Right forelimb (tissue), 1 donor: ENCODE measurements at regions not wholly inside any gene's neighbourhood (a gene's known extent, or its start where the extent isn't known, plus 50 kb on each side); places are given as distances from the start of the nearest gene placed in this dataset.

Experiments
- DNase-seq: peaks from one replicate; pipeline ENCODE4 v3.0.0-alpha.2; 2018

DNA sequence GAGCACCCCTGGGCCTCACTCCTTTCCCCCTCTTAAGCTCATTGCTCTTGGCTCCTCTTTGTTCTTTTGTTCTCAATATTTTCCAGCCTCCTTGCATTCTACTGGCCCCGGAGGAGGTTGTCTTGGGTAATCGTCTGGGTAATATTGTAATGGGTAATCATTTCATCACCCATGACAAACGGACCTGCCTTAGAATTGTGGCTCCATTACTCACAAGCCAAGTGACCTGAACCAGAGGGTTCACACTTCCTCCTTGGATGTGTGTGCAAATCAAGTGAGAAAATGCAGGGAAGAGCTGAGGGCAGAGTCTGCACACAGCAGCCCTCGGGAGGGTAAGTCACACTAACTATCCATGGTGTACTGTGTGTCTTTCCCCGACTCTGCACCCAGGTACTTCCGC is 305.0 kb downstream of the BUD13 start:
- DNase-seq = no peak

- no peak for DNase-seq
These were observed 306.0 kb downstream of the BUD13 start for GRCh38 chr11:116466801-116467200.

- peak; percentile 59 for DNase-seq
These were observed 306.6 kb downstream of the BUD13 start for GRCh38 chr11:116466191-116466590.

GRCh38 chr11:116465056-116465455 is 307.7 kb downstream of the BUD13 start:
- no peak for DNase-seq

DNA sequence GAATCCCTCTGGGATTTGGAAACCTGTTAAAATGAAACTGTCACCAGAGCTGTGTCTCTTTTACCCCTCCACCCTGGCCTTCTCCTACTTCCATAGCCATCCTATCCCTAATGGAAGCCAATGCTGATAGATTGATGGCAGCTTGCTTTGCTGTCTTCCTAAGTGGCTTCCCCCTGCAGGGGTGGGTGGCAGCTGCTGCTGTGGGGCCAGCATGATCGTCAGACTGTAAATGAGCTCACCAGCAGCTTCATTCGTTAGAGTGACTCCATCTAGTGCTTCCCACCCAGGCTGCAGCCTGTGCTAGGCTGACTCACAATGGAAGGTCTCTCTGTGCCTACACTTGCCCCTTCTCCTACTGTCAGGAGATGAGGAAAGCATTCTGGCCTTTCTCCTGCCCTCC is 311.0 kb downstream of the BUD13 start:
- DNase-seq = no peak

- no peak for DNase-seq
These were observed 312.4 kb downstream of the BUD13 start for GRCh38 chr11:116460156-116460920.

GRCh38 chr11:116459185-116460045 is 313.4 kb downstream of the BUD13 start:
- DNase-seq = no peak

GRCh38 chr11:116458546-116458945 is 314.2 kb downstream of the BUD13 start:
- DNase-seq = no peak

GRCh38 chr11:116457336-116458007 is 315.3 kb downstream of the BUD13 start:
- no peak for DNase-seq

DNA sequence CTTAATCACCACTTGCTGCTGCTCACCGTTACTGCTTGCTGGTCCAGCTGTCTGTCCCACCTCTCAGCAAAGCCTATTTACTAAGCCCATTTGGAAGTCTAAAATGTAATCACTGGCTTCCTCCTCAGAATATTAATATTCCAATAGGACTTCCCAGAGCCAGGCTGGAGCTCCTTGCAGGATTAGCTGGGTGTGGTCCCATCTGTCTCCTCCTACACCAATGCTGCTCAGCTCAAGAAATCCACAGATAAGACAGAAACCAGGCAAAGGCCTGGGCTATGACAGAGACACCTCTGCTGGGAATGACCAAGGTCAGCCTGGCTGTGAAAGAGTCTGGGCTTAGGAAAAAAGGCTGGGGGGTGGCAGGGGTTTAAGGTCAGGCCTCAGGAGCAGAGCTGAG is 317.8 kb downstream of the BUD13 start:
- DNase-seq = no peak

DNA sequence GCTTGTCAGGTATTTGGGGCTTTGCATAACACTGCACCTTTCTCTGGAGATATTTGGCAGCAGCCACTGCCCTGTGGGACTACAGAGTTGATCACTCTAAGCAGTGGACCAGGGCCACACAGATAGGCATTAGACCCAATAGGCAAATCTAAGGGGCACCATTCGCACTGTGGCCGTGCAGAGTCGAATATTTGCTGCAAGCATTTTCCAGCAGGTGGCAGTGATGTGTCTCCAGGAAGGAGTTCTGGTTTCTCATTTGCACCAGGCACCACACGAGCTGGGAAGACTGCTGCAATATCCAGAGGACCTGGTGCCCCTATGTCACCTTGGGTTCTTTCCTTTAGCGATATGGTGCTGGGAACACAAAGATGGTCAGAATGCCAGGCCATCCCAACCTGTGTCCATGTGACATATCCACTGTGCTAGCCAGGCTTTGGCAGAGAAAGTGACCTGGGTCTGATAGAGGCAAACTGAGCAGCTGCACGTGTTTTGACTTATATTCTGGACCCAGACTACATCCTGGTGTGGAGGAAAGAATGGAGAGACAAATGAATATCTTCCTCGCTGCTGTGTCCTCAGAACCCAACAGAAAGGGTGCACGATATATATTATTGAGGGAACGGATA is 318.7 kb downstream of the BUD13 start:
- DNase-seq = no peak

DNA sequence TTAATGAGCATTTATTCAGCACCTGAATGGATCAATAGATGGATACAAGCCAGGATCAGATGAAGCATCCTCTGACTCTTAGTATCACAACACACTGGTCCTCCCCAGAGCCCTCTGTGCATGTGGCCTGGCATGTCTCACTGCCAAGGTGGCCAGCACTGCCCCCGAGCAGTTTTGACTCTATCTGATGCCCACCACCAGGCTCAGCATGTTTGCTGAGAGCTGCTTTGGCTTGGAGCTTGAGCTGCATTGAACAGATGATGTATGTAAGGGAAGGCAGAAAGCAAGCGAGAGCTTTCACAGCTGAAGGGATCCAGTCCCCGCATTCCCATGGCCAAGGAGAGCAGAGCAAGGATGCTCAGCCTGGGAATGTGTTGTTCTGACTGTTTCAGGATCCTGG is 320.3 kb downstream of the BUD13 start:
- DNase-seq = no peak

- no peak for DNase-seq
These were observed 323.3 kb downstream of the BUD13 start for GRCh38 chr11:116449522-116449921.

DNA sequence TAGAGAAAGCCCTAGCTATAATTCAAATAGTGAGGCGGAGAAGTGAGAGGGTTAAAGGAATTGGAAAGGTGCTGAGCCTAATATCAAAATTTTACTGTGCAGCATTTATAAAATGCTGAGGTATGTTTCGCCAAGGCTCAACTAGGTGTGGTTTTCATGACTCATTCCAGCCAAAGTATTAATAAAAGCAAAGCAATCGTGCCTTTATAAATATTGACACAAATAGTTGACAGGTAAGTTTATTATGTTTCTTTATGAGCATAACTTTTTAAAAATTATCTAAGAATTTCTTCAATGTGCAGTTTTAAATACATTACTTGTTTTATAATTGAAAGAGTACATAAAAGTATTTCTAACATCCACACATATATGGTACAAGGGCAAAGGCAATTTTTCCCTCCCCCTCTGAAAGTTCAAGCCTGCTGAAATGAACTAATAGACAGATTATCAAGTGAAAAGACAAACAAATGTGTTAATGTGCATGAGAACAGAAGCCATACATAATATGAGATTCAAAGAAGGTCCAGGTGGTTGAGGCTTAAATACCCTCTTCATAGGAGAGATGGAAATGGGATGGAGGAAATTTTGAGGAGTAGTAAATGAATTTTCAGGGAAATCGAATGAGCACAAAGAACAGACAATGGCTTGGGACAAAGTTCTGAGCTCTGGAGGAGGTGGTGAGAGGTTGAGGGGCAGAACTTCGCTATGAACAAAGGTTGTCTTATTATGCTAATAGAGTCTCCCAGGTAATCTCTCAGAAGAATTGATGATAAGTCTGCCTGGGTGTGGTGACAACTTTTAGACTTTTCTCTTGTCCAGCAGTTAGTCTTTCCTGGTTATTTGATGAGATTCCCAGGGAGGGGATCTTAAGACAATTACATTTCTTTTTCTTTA is 326.5 kb downstream of the BUD13 start:
- no peak for DNase-seq

- DNase-seq = no peak
These were observed 327.4 kb downstream of the BUD13 start for GRCh38 chr11:116445108-116446047.

- DNase-seq = no peak
These were observed 330.5 kb downstream of the BUD13 start for GRCh38 chr11:116442238-116442752.

DNA sequence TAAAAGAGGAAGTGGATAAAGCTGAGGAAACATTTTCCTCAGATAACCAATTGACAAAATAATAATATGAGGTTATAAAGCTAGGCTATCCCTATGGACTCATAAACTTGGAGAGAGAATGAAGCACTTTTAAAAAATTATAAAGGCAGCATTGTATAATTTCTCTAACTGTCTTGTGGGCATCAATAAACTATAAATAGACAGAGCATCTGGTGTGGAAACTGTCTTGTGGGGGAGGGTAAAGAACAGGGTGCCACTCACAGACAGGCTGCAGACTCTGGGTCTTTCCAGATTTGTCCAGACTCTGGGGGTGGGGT is 333.5 kb downstream of the BUD13 start:
- DNase-seq = no peak

DNA sequence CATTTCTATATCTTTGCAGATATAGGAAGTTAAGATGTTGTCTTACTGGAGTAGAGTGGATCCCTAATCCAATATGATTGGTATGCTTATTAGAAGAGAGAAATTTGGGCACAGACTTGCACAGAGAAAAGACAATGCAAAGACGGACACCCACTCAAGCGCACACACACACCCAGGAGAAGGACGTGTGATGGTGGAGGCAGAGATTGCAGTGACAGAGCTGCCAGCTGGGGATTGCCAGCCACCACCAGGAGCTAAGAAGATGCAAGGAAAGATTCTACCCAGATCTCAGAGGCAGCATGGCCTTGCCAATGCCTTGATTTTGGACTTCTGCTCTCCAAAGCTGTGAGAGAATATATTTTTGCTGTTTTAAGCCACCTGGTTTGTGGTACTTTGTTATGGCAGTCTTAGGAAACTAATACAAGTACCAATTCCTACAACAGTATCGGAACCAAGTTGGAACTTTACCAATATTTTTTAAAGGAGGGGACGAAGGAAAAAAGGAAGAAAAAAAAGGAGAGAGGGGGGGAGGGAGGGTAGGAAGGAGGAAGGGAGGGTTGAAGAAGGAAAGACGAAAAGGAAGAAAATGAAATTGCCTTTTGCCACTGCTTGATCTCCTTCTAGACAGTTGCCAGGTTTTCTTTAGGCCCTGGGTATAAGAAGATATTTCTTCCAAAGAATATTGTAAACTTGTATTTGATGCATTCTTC is 334.0 kb downstream of the BUD13 start:
- no peak for DNase-seq

GRCh38 chr11:116434986-116435385 is 337.8 kb downstream of the BUD13 start:
- DNase-seq = no peak

- no peak for DNase-seq
These were observed 340.5 kb downstream of the BUD13 start for GRCh38 chr11:116432301-116432700.
